IPS-18a (cell line): ENCODE measurements at regions not wholly inside any gene's neighbourhood (a gene's known extent, or its start where the extent isn't known, plus 50 kb on each side); places are given as distances from the start of the nearest gene placed in this dataset.
"Not testable (repeated sequence)": the region's sequence is repeated elsewhere in the genome, so short reads cannot be mapped to it uniquely, and the experiment has no call there.

Experiments used
- H3K27ac ChIP-seq: one replicate; pipeline ENCODE4 v1.5.1; 2013; ENCODE audit warnings: low read length
- H3K27me3 ChIP-seq: one replicate; pipeline ENCODE4 v1.6.1; 2013; ENCODE audit warnings: mild to moderate bottlenecking, low read length; ENCODE audit not compliant: control insufficient read depth, insufficient read depth
- H3K36me3 ChIP-seq: one replicate; pipeline ENCODE4 v1.6.1; 2013; ENCODE audit warnings: low read depth, low read length; ENCODE audit not compliant: control insufficient read depth
- H3K4me1 ChIP-seq: one replicate; pipeline ENCODE4 v1.6.1; 2013; ENCODE audit warnings: low read depth, low read length; ENCODE audit not compliant: control insufficient read depth
- H3K4me3 ChIP-seq: one replicate; pipeline ENCODE4 v1.5.1; 2013; ENCODE audit warnings: low read length
- H3K9ac ChIP-seq: one replicate; pipeline ENCODE4 v1.6.1; 2013; ENCODE audit warnings: mild to moderate bottlenecking, low read length, moderate library complexity
- H3K9me3 ChIP-seq: one replicate; pipeline ENCODE4 v1.6.1; 2013; ENCODE audit warnings: low read depth, low read length; ENCODE audit not compliant: control insufficient read depth

- Histone ChIP-seq H3K27me3 (no peaks in the 10 kb centered on the region), H3K36me3 (no peaks in the 10 kb centered on the region), H3K27ac (no peak overlapping the region), H3K4me1 (peaks cover 21% of the 10 kb centered on the region), H3K9ac (no peak overlapping the region), H3K4me3 (no peak overlapping the region), H3K9me3 (no peaks in the 10 kb centered on the region)
These were observed 401.9 kb downstream of the LNPK start for GRCh38 chr2:175599966-175600831.

GRCh38 chr2:175597286-175597685, 404.8 kb downstream of the LNPK start:
- Histone ChIP-seq H3K36me3 (no peaks in the 10 kb centered on the region), H3K4me1 (peaks cover 17% of the 10 kb centered on the region), H3K4me3 (no peak overlapping the region), H3K27ac (no peak overlapping the region), H3K9ac (no peak overlapping the region), H3K27me3 (no peaks in the 10 kb centered on the region), H3K9me3 (no peaks in the 10 kb centered on the region)

- Histone ChIP-seq H3K9me3 (no peaks in the 10 kb centered on the region), H3K4me1 (peaks cover 10% of the 10 kb centered on the region), H3K27ac (no peak overlapping the region), H3K27me3 (no peaks in the 10 kb centered on the region), H3K4me3 (no peak overlapping the region), H3K36me3 (no peaks in the 10 kb centered on the region), H3K9ac (no peak overlapping the region)
These were observed 406.9 kb downstream of the LNPK start for GRCh38 chr2:175595139-175595538.

- H3K27ac ChIP-seq = peak overlapping the region; percentile 47
- H3K4me3 ChIP-seq = peak overlapping the region; percentile 63
- H3K9me3 ChIP-seq, H3K36me3 ChIP-seq, H3K27me3 ChIP-seq, H3K4me1 ChIP-seq: not testable (repeated sequence)
- peak overlapping the region; percentile 74 for H3K9ac ChIP-seq
These were observed 408.2 kb downstream of the LNPK start for GRCh38 chr2:175593686-175594525.

GRCh38 chr2:175588213-175588612, 406.7 kb upstream of the ATP5MC3 start:
- not testable (repeated sequence) for H3K4me3 ChIP-seq

GRCh38 chr2:175585496-175585895, 404.0 kb upstream of the ATP5MC3 start:
- Histone ChIP-seq H3K27me3 (no peaks in the 10 kb centered on the region), H3K4me3 (no peak overlapping the region), H3K9me3 (no peaks in the 10 kb centered on the region), H3K27ac (no peak overlapping the region), H3K9ac (no peak overlapping the region), H3K36me3 (no peaks in the 10 kb centered on the region), H3K4me1 (no peaks in the 10 kb centered on the region)

More at GRCh38 chr2:175588213-175588612, 406.7 kb upstream of the ATP5MC3 start:
- not testable (repeated sequence) for H3K4me1 ChIP-seq, H3K9me3 ChIP-seq, H3K9ac ChIP-seq, H3K27me3 ChIP-seq, H3K27ac ChIP-seq, H3K36me3 ChIP-seq

GRCh38 chr2:175580652-175581051, 399.1 kb upstream of the ATP5MC3 start:
- Histone ChIP-seq H3K27ac (no peak overlapping the region), H3K9ac (no peak overlapping the region), H3K27me3 (no peaks in the 10 kb centered on the region), H3K9me3 (no peaks in the 10 kb centered on the region), H3K36me3 (no peaks in the 10 kb centered on the region), H3K4me3 (no peak overlapping the region), H3K4me1 (no peaks in the 10 kb centered on the region)

GRCh38 chr2:175579646-175580045, 398.1 kb upstream of the ATP5MC3 start:
- Histone ChIP-seq H3K27me3 (no peaks in the 10 kb centered on the region), H3K4me3 (no peak overlapping the region), H3K27ac (no peak overlapping the region), H3K9ac (no peak overlapping the region), H3K4me1 (no peaks in the 10 kb centered on the region), H3K9me3 (no peaks in the 10 kb centered on the region), H3K36me3 (no peaks in the 10 kb centered on the region)

- H3K27ac ChIP-seq = no peak overlapping the region
- H3K9me3 ChIP-seq = no peaks in the 10 kb centered on the region
- H3K27me3 ChIP-seq = no peaks in the 10 kb centered on the region
- no peaks in the 10 kb centered on the region for H3K36me3 ChIP-seq
- H3K4me3 ChIP-seq = no peak overlapping the region
- H3K9ac ChIP-seq = no peak overlapping the region
- no peaks in the 10 kb centered on the region for H3K4me1 ChIP-seq
These were observed 396.0 kb upstream of the ATP5MC3 start for GRCh38 chr2:175577368-175577970.

GRCh38 chr2:175576875-175577274, 395.4 kb upstream of the ATP5MC3 start:
- Histone ChIP-seq H3K27me3 (no peaks in the 10 kb centered on the region), H3K4me1 (no peaks in the 10 kb centered on the region), H3K36me3 (no peaks in the 10 kb centered on the region), H3K27ac (no peak overlapping the region), H3K9me3 (no peaks in the 10 kb centered on the region), H3K9ac (no peak overlapping the region), H3K4me3 (no peak overlapping the region)

- H3K36me3 ChIP-seq = no peaks in the 10 kb centered on the region
- H3K27me3 ChIP-seq = no peaks in the 10 kb centered on the region
- H3K9ac ChIP-seq = no peak overlapping the region
- no peaks in the 10 kb centered on the region for H3K9me3 ChIP-seq
- H3K27ac ChIP-seq = no peak overlapping the region
- no peaks in the 10 kb centered on the region for H3K4me1 ChIP-seq
- no peak overlapping the region for H3K4me3 ChIP-seq
These were observed 394.8 kb upstream of the ATP5MC3 start for GRCh38 chr2:175576270-175576669.
